Type B pancreatic cell (in vitro differentiated cells): ENCODE measurements at regions not wholly inside any gene's neighbourhood (a gene's known extent, or its start where the extent isn't known, plus 50 kb on each side); places are given as distances from the start of the nearest gene placed in this dataset.
"Not testable (repeated sequence)": the region's sequence is repeated elsewhere in the genome, so short reads cannot be mapped to it uniquely, and the experiment has no call there.

Experiments used
- DNase-seq: peaks from one replicate; pipeline ENCODE4 v3.0.0; 2021; ENCODE audit warnings: mixed read lengths; ENCODE audit not compliant: unreplicated experiment; ENCODE audit errors: extremely low spot score
- H3K27ac Mint-ChIP-seq: 2 replicates; pipeline ENCODE4 v1.8.0; 2021; ENCODE audit warnings: mild to moderate bottlenecking, mixed read lengths
- H3K27me3 Mint-ChIP-seq: 2 replicates; pipeline ENCODE4 v1.8.0; 2021; ENCODE audit warnings: mixed read lengths
- H3K36me3 Mint-ChIP-seq: 2 replicates; pipeline ENCODE4 v1.8.0; 2021; ENCODE audit warnings: mixed read lengths
- H3K4me1 Mint-ChIP-seq: one replicate; pipeline ENCODE4 v1.8.0; 2021; ENCODE audit warnings: mixed read lengths; ENCODE audit not compliant: unreplicated experiment
- H3K4me3 Mint-ChIP-seq: 2 replicates; pipeline ENCODE4 v1.8.0; 2021; ENCODE audit warnings: mild to moderate bottlenecking, mixed read lengths
- H3K9me3 Mint-ChIP-seq: 2 replicates; pipeline ENCODE4 v1.8.0; 2021; ENCODE audit warnings: mixed read lengths
- CTCF ChIP-seq: fragments of 200-600 bp; sonication (generic); conservative IDR thresholded peaks from 2 replicates; pipeline ENCODE4 v1.5.0; 2021; ENCODE audit warnings: antibody characterized with exemption, mild to moderate bottlenecking

GRCh38 chr2:14074691-14075090 is 557.8 kb upstream of the LRATD1 start:
- no peak overlapping the region for H3K4me3 Mint-ChIP-seq
- no peak overlapping the region for H3K27ac Mint-ChIP-seq
- no peak for TF ChIP-seq CTCF
- H3K36me3 Mint-ChIP-seq = no peaks in the 10 kb centered on the region
- no peaks in the 10 kb centered on the region for H3K4me1 Mint-ChIP-seq
- no peak for DNase-seq
- H3K9me3 Mint-ChIP-seq = no peaks in the 10 kb centered on the region
- H3K27me3 Mint-ChIP-seq = no peaks in the 10 kb centered on the region

- no peak overlapping the region for H3K4me3 Mint-ChIP-seq
- H3K27ac Mint-ChIP-seq = no peak overlapping the region
- H3K27me3 Mint-ChIP-seq = no peaks in the 10 kb centered on the region
- no peak for TF ChIP-seq CTCF
- no peak for DNase-seq
- H3K4me1 Mint-ChIP-seq = no peaks in the 10 kb centered on the region
- no peaks in the 10 kb centered on the region for H3K36me3 Mint-ChIP-seq
- H3K9me3 Mint-ChIP-seq = peaks cover 5% of the 10 kb centered on the region
These were observed 552.9 kb upstream of the LRATD1 start for GRCh38 chr2:14079576-14079975.

GRCh38 chr2:14081521-14081920 is 551.0 kb upstream of the LRATD1 start:
- Mint-ChIP-seq H3K27ac (no peak overlapping the region), H3K4me3 (no peak overlapping the region), H3K36me3 (no peaks in the 10 kb centered on the region), H3K4me1 (no peaks in the 10 kb centered on the region), H3K27me3 (no peaks in the 10 kb centered on the region), H3K9me3 (peaks cover 5% of the 10 kb centered on the region)
- DNase-seq = no peak
- no peak for TF ChIP-seq CTCF

- DNase-seq = no peak
- no peaks in the 10 kb centered on the region for H3K4me1 Mint-ChIP-seq
These were observed 549.9 kb upstream of the LRATD1 start for GRCh38 chr2:14082640-14083039.

GRCh38 chr2:14094592-14094991 is 537.9 kb upstream of the LRATD1 start:
- no peak overlapping the region for H3K27ac Mint-ChIP-seq
- no peaks in the 10 kb centered on the region for H3K4me1 Mint-ChIP-seq
- no peaks in the 10 kb centered on the region for H3K9me3 Mint-ChIP-seq
- no peak overlapping the region for H3K4me3 Mint-ChIP-seq
- H3K36me3 Mint-ChIP-seq = no peaks in the 10 kb centered on the region
- DNase-seq = no peak
- no peaks in the 10 kb centered on the region for H3K27me3 Mint-ChIP-seq
- TF ChIP-seq CTCF = no peak

More at GRCh38 chr2:14082640-14083039, 549.9 kb upstream of the LRATD1 start:
- Mint-ChIP-seq H3K9me3 (peaks cover 8% of the 10 kb centered on the region), H3K36me3 (no peaks in the 10 kb centered on the region), H3K4me3 (no peak overlapping the region), H3K27ac (no peak overlapping the region), H3K27me3 (no peaks in the 10 kb centered on the region)
- no peak for TF ChIP-seq CTCF

- H3K36me3 Mint-ChIP-seq, H3K4me1 Mint-ChIP-seq, H3K27ac Mint-ChIP-seq, DNase-seq, H3K9me3 Mint-ChIP-seq, H3K4me3 Mint-ChIP-seq, H3K27me3 Mint-ChIP-seq: not testable (repeated sequence)
These were observed 533.4 kb upstream of the LRATD1 start for GRCh38 chr2:14099101-14099500.
